Psoas muscle (tissue), 7 donors: ENCODE measurements at regions not wholly inside any gene's neighbourhood (a gene's known extent, or its start where the extent isn't known, plus 50 kb on each side); places are given as distances from the start of the nearest gene placed in this dataset.

Experiments
- ATAC-seq, 4 donors: fragments of 200-7000 bp; cut with Tn5 transposase; one replicate each; pipeline ENCODE4 v1.9.1; 2020; ENCODE audit warnings: moderate library complexity in 3 of 4, mild to moderate bottlenecking in 2 of 4
- DNase-seq, 2 donors: peaks; one replicate each; pipeline ENCODE4 v3.0.0-alpha.2; 2020
- H3K27ac ChIP-seq: fragments of 200-600 bp; one replicate; pipeline ENCODE4 v1.8.0; 2022
- H3K27me3 ChIP-seq, 3 donors: fragments of 200-600 bp in 1 of 3; one replicate each; pipeline versions ENCODE4 v1.6.1 to v1.8.0; 2013 to 2022; ENCODE audit warnings: low read length in 2 of 3, mild to moderate bottlenecking in 2 of 3, moderate library complexity in 1 of 3; ENCODE audit not compliant: insufficient read depth in 3 of 3
- H3K36me3 ChIP-seq, 2 donors: fragments of 200-600 bp in 1 of 2; one replicate each; pipeline versions ENCODE4 v1.6.1 to v1.8.0; 2013 to 2022; ENCODE audit warnings: low read depth in 1 of 2, mild to moderate bottlenecking in 1 of 2, moderate library complexity in 1 of 2; ENCODE audit not compliant: insufficient read depth in 1 of 2
- H3K4me1 ChIP-seq: fragments of 200-600 bp; one replicate; pipeline ENCODE4 v1.8.0; 2022
- H3K4me3 ChIP-seq: fragments of 200-600 bp; one replicate; pipeline ENCODE4 v1.8.0; 2022; ENCODE audit warnings: mild to moderate bottlenecking
- H3K9me3 ChIP-seq: fragments of 200-600 bp; one replicate; pipeline ENCODE4 v1.8.0; 2022
- CTCF ChIP-seq: fragments of 200-600 bp; IDR thresholded peaks from one replicate; pipeline ENCODE4 v1.8.0; 2022; ENCODE audit warnings: antibody characterized with exemption
- WGBS, 3 donors: extraction: QIAGEN DNeasy Blood & Tissue Kit; methylation state at CpG; one replicate each; pipeline versions ENCODE4 v1.1.6 to v1.1.7; 2013; 5-methylcytosine and 5-hydroxymethylcytosine counted together
- intact Hi-C, 2 donors: fragments of 100-400 bp; cut with DNase I; formaldehyde crosslinking; loops; one replicate each; pipeline versions ENCODE4 v1.11.0 to v1.14.2; 2022
- donor health status: healthy with polysubstance abuse.
- donor health status: DM: no; HTN: no; CAD: no; lungs with moderate emphysema.
- donor health status: Bipolar disorder and iron deficiency.
- donor health status: healthy.
- donor health status: DM: yes; HTN: yes; CAD: no.
- donor health status: DM: no; HTN: no; CAD: no.
- donor health status: DM: yes; HTN: yes; CAD: no.

DNA sequence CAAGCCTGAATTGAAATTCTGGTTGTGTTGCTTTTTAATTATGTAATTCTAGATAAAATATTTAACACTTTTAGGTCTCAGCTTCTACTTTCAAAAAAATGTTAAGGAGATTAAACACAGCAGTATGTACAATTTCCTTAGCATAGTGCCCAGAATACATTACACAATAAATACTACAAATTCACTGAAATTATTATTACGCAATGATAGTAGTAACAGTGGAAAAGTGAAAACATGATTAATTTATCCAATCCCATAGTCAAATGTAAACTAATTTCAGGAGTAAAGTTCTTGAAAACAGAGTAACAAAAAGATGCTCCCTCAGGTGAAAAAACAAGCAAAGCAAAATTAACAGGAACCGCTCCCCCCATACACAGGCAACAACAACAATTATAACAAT, 1915.4 kb downstream of the STIM2 start:
- Histone ChIP-seq H3K4me3 (no peak overlapping the region), H3K27me3 (no peaks in the 10 kb centered on the region), H3K27ac (no peak overlapping the region), H3K4me1 (no peaks in the 10 kb centered on the region), H3K9me3 (no peaks in the 10 kb centered on the region), H3K36me3 (no peaks in the 10 kb centered on the region)
- 97 to 99% (median 97%) methylated on average over 2 of the region's 2 CpGs for WGBS, 3 donors
- no peak for TF ChIP-seq CTCF
- intact Hi-C loops: no loop called here
- ATAC-seq (no peak), DNase-seq (no peak)

DNA sequence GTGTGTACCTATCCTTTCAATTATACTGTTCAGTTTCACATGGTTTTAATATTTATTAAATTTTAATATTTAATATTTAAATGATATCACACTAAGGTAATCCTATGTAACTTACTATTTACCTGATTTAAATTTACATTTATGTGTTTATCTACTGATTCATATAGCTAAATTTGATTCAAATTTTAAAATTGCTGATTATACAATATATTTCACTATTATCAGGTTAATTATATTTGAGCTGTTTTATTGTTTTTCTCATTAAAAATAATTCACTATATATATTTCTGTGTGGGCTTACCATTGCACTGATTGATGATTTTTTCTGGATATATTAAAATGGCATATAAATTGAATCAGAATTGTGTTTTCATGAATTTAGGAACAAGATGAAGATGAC, 1923.5 kb downstream of the STIM2 start:
- intact Hi-C loops: no loop called here
- H3K27me3 ChIP-seq: no peaks in the 10 kb centered on the region
- H3K36me3 ChIP-seq: no peaks in the 10 kb centered on the region
- DNase-seq (no peak), ATAC-seq (no peak)
- no peaks in the 10 kb centered on the region for H3K4me1 ChIP-seq
- TF ChIP-seq CTCF: no peak
- H3K27ac ChIP-seq: no peak overlapping the region
- H3K9me3 ChIP-seq: no peaks in the 10 kb centered on the region
- H3K4me3 ChIP-seq: no peak overlapping the region

GRCh38 chr4:28787947-28788346, 1927.3 kb downstream of the STIM2 start:
- Histone ChIP-seq H3K27ac (no peak overlapping the region), H3K4me3 (no peak overlapping the region), H3K27me3 (no peaks in the 10 kb centered on the region), H3K36me3 (no peaks in the 10 kb centered on the region), H3K9me3 (no peaks in the 10 kb centered on the region), H3K4me1 (no peaks in the 10 kb centered on the region)
- ATAC-seq (no peak), DNase-seq (no peak)
- WGBS, 3 donors: 55 to 56% (median 56%) methylated on average over 2 of the region's 2 CpGs
- TF ChIP-seq CTCF: no peak
- intact Hi-C loops: no loop called here

GRCh38 chr4:28788929-28789490, 1928.4 kb downstream of the STIM2 start:
- H3K27me3 ChIP-seq: no peaks in the 10 kb centered on the region
- H3K27ac ChIP-seq: no peak overlapping the region
- ATAC-seq: no peak
- intact Hi-C loops: no loop called here
- no peak overlapping the region for H3K4me3 ChIP-seq
- H3K36me3 ChIP-seq: no peaks in the 10 kb centered on the region
- no peaks in the 10 kb centered on the region for H3K9me3 ChIP-seq
- TF ChIP-seq CTCF: no peak
- H3K4me1 ChIP-seq: no peaks in the 10 kb centered on the region
- 88 to 93% (median 92%) methylated on average over 12 of the region's 12 CpGs for WGBS, 3 donors
- no peak for DNase-seq

DNA sequence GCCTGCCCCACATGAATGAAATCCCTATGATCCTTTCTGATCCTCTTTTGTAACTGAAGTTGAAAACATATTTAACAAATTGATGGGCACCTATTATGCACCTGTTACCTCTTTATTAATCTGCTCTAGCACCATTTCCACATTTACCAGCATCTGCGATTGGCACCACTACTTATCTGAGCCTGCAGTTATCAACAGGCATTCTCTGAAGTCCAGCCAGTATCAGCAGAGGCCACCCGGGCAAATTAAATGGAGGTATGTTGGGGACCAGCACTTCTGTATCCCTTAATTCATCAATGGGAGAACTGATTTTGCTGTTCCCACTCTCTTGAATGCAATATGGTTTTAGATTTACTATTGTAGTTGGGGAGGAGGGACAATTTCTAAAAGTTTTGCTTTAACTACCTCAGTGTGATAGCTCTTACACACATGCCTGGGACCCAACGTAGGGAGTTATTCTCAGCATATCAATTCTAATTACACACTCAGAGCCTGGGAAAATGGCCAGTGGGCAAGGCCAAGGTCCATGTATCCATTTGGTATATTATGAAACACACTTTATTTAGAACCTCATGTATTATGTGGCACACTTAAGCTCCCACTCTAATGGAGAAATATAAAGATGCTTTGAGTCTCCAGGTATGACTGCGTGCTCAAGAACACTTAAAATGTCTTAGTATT, 1927.1 kb upstream of the PCDH7 start:
- DNase-seq (no peak), ATAC-seq (no peak)
- no peaks in the 10 kb centered on the region for H3K27me3 ChIP-seq
- TF ChIP-seq CTCF: no peak
- intact Hi-C loops: no loop called here
- no peak overlapping the region for H3K4me3 ChIP-seq
- no peaks in the 10 kb centered on the region for H3K4me1 ChIP-seq
- no peak overlapping the region for H3K27ac ChIP-seq
- no peaks in the 10 kb centered on the region for H3K9me3 ChIP-seq
- WGBS, 3 donors: 39 to 45% (median 39%) methylated on average over 4 of the region's 4 CpGs
- no peaks in the 10 kb centered on the region for H3K36me3 ChIP-seq
